ENCODE measurements at regions not wholly inside any gene's neighbourhood (a gene's known extent, or its start where the extent isn't known, plus 50 kb on each side); places are given as distances from the start of the nearest gene placed in this dataset.

- Histone ChIP-seq H3K4me1 (ENCODE audit: control insufficient read depth in 2 of 2, insufficient read depth in 2 of 2, low read length in 2 of 2) (no peaks in the 10 kb centered on the region), H3K9ac (ENCODE audit: low read depth in 1 of 2, low read length in 2 of 2) (no peak overlapping the region), H3K9me3 (ENCODE audit: control insufficient read depth in 2 of 2, low read length in 2 of 2) (no peaks in the 10 kb centered on the region), H3K36me3 (ENCODE audit: control insufficient read depth in 2 of 2, insufficient read depth in 2 of 2, low read length in 2 of 2) (no peaks in the 10 kb centered on the region), H3K27me3 (ENCODE audit: control insufficient read depth in 2 of 2, insufficient read depth in 2 of 2, low read length in 2 of 2) (no peaks in the 10 kb centered on the region), H3K4me3 (ENCODE audit: low read length in 2 of 2) (no peak overlapping the region), H3K27ac (ENCODE audit: low read depth in 2 of 2, low read length in 2 of 2) (no peak overlapping the region)
Observed at GRCh38 chr12:29070309-29070708, 78.8 kb upstream of the FAR2 start.

- H3K9me3 ChIP-seq (ENCODE audit: control insufficient read depth in 2 of 2, low read length in 2 of 2): no peaks in the 10 kb centered on the region
- H3K36me3 ChIP-seq (ENCODE audit: control insufficient read depth in 2 of 2, insufficient read depth in 2 of 2, low read length in 2 of 2): no peaks in the 10 kb centered on the region
- H3K27ac ChIP-seq (ENCODE audit: low read depth in 2 of 2, low read length in 2 of 2): no peak overlapping the region
- H3K4me1 ChIP-seq (ENCODE audit: control insufficient read depth in 2 of 2, insufficient read depth in 2 of 2, low read length in 2 of 2): no peaks in the 10 kb centered on the region
- no peak overlapping the region for H3K4me3 ChIP-seq (ENCODE audit: low read length in 2 of 2)
- H3K9ac ChIP-seq (ENCODE audit: low read depth in 1 of 2, low read length in 2 of 2): no peak overlapping the region
- no peaks in the 10 kb centered on the region for H3K27me3 ChIP-seq (ENCODE audit: control insufficient read depth in 2 of 2, insufficient read depth in 2 of 2, low read length in 2 of 2)
Observed at GRCh38 chr12:29071099-29071498, 78.0 kb upstream of the FAR2 start.

- H3K36me3 ChIP-seq (ENCODE audit: control insufficient read depth in 2 of 2, insufficient read depth in 2 of 2, low read length in 2 of 2): no peaks in the 10 kb centered on the region
- H3K9ac ChIP-seq (ENCODE audit: low read depth in 1 of 2, low read length in 2 of 2): no peak overlapping the region
- H3K9me3 ChIP-seq (ENCODE audit: control insufficient read depth in 2 of 2, low read length in 2 of 2): no peaks in the 10 kb centered on the region
- H3K27ac ChIP-seq (ENCODE audit: low read depth in 2 of 2, low read length in 2 of 2): no peak overlapping the region
- H3K4me1 ChIP-seq (ENCODE audit: control insufficient read depth in 2 of 2, insufficient read depth in 2 of 2, low read length in 2 of 2): no peaks in the 10 kb centered on the region
- no peaks in the 10 kb centered on the region for H3K27me3 ChIP-seq (ENCODE audit: control insufficient read depth in 2 of 2, insufficient read depth in 2 of 2, low read length in 2 of 2)
- H3K4me3 ChIP-seq (ENCODE audit: low read length in 2 of 2): no peak overlapping the region
Observed at GRCh38 chr12:29072631-29073030, 76.4 kb upstream of the FAR2 start.

GRCh38 chr12:29073631-29074239 is 75.3 kb upstream of the FAR2 start:
- H3K4me1 ChIP-seq (ENCODE audit: control insufficient read depth in 2 of 2, insufficient read depth in 2 of 2, low read length in 2 of 2): no peaks in the 10 kb centered on the region
- no peaks in the 10 kb centered on the region for H3K27me3 ChIP-seq (ENCODE audit: control insufficient read depth in 2 of 2, insufficient read depth in 2 of 2, low read length in 2 of 2)
- no peak overlapping the region for H3K9ac ChIP-seq (ENCODE audit: low read depth in 1 of 2, low read length in 2 of 2)
- no peaks in the 10 kb centered on the region for H3K9me3 ChIP-seq (ENCODE audit: control insufficient read depth in 2 of 2, low read length in 2 of 2)
- H3K36me3 ChIP-seq (ENCODE audit: control insufficient read depth in 2 of 2, insufficient read depth in 2 of 2, low read length in 2 of 2): no peaks in the 10 kb centered on the region
- H3K4me3 ChIP-seq (ENCODE audit: low read length in 2 of 2): no peak overlapping the region
- no peak overlapping the region for H3K27ac ChIP-seq (ENCODE audit: low read depth in 2 of 2, low read length in 2 of 2)

GRCh38 chr12:29081101-29081500 is 68.0 kb upstream of the FAR2 start:
- H3K4me3 ChIP-seq (ENCODE audit: low read length in 2 of 2): no peak overlapping the region
- no peaks in the 10 kb centered on the region for H3K4me1 ChIP-seq (ENCODE audit: control insufficient read depth in 2 of 2, insufficient read depth in 2 of 2, low read length in 2 of 2)
- H3K27ac ChIP-seq (ENCODE audit: low read depth in 2 of 2, low read length in 2 of 2): no peak overlapping the region
- H3K27me3 ChIP-seq (ENCODE audit: control insufficient read depth in 2 of 2, insufficient read depth in 2 of 2, low read length in 2 of 2): no peaks in the 10 kb centered on the region
- H3K9ac ChIP-seq (ENCODE audit: low read depth in 1 of 2, low read length in 2 of 2): no peak overlapping the region
- H3K36me3 ChIP-seq (ENCODE audit: control insufficient read depth in 2 of 2, insufficient read depth in 2 of 2, low read length in 2 of 2): no peaks in the 10 kb centered on the region
- no peaks in the 10 kb centered on the region for H3K9me3 ChIP-seq (ENCODE audit: control insufficient read depth in 2 of 2, low read length in 2 of 2)

- Histone ChIP-seq H3K36me3 (ENCODE audit: control insufficient read depth in 2 of 2, insufficient read depth in 2 of 2, low read length in 2 of 2) (no peaks in the 10 kb centered on the region), H3K27ac (ENCODE audit: low read depth in 2 of 2, low read length in 2 of 2) (no peak overlapping the region), H3K4me1 (ENCODE audit: control insufficient read depth in 2 of 2, insufficient read depth in 2 of 2, low read length in 2 of 2) (no peaks in the 10 kb centered on the region), H3K9ac (ENCODE audit: low read depth in 1 of 2, low read length in 2 of 2) (no peak overlapping the region), H3K9me3 (ENCODE audit: control insufficient read depth in 2 of 2, low read length in 2 of 2) (no peaks in the 10 kb centered on the region), H3K27me3 (ENCODE audit: control insufficient read depth in 2 of 2, insufficient read depth in 2 of 2, low read length in 2 of 2) (no peaks in the 10 kb centered on the region), H3K4me3 (ENCODE audit: low read length in 2 of 2) (no peak overlapping the region)
Observed at GRCh38 chr12:29082522-29082921, 66.6 kb upstream of the FAR2 start.

GRCh38 chr12:29086325-29087271 is 62.5 kb upstream of the FAR2 start:
- Histone ChIP-seq H3K27ac (ENCODE audit: low read depth in 2 of 2, low read length in 2 of 2) (no peak overlapping the region), H3K36me3 (ENCODE audit: control insufficient read depth in 2 of 2, insufficient read depth in 2 of 2, low read length in 2 of 2) (no peaks in the 10 kb centered on the region), H3K27me3 (ENCODE audit: control insufficient read depth in 2 of 2, insufficient read depth in 2 of 2, low read length in 2 of 2) (no peaks in the 10 kb centered on the region), H3K4me3 (ENCODE audit: low read length in 2 of 2) (no peak overlapping the region), H3K4me1 (ENCODE audit: control insufficient read depth in 2 of 2, insufficient read depth in 2 of 2, low read length in 2 of 2) (no peaks in the 10 kb centered on the region), H3K9me3 (ENCODE audit: control insufficient read depth in 2 of 2, low read length in 2 of 2) (no peaks in the 10 kb centered on the region), H3K9ac (ENCODE audit: low read depth in 1 of 2, low read length in 2 of 2) (no peak overlapping the region)

GRCh38 chr12:29088611-29089219 is 60.4 kb upstream of the FAR2 start:
- no peak overlapping the region for H3K9ac ChIP-seq (ENCODE audit: low read depth in 1 of 2, low read length in 2 of 2)
- no peak overlapping the region for H3K27ac ChIP-seq (ENCODE audit: low read depth in 2 of 2, low read length in 2 of 2)
- no peaks in the 10 kb centered on the region for H3K9me3 ChIP-seq (ENCODE audit: control insufficient read depth in 2 of 2, low read length in 2 of 2)
- no peak overlapping the region for H3K4me3 ChIP-seq (ENCODE audit: low read length in 2 of 2)
- no peaks in the 10 kb centered on the region for H3K27me3 ChIP-seq (ENCODE audit: control insufficient read depth in 2 of 2, insufficient read depth in 2 of 2, low read length in 2 of 2)
- no peaks in the 10 kb centered on the region for H3K36me3 ChIP-seq (ENCODE audit: control insufficient read depth in 2 of 2, insufficient read depth in 2 of 2, low read length in 2 of 2)
- H3K4me1 ChIP-seq (ENCODE audit: control insufficient read depth in 2 of 2, insufficient read depth in 2 of 2, low read length in 2 of 2): no peaks in the 10 kb centered on the region
